GDM1 (cell line): ENCODE measurements at regions not wholly inside any gene's neighbourhood (a gene's known extent, or its start where the extent isn't known, plus 50 kb on each side); places are given as distances from the start of the nearest gene placed in this dataset.

Source experiments
- DNase-seq: peaks from one replicate; lab custom pipeline; 2025; lab: John Stamatoyannopoulos, UW

DNA sequence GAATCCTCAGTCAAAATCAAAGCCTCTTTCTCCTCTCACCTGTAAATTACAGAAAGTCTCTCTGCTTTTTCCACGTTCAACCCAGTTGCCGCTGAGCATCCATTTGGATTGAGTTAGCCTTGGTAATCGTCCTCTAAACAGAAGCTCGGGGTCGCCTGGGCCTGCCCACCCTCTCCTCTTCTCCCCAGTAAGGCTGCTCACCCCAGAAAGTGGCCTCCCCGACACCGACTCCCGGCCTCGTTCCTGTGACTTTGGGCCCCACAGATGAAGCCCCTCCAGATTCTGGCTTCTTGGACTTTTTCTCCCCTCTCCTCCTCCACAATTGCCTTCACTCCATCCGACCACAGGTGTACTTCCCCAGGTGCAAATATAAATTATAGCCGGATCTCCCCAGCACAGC lies 1500.0 kb downstream of the BRD1 start:
- DNase-seq: no peak

DNA sequence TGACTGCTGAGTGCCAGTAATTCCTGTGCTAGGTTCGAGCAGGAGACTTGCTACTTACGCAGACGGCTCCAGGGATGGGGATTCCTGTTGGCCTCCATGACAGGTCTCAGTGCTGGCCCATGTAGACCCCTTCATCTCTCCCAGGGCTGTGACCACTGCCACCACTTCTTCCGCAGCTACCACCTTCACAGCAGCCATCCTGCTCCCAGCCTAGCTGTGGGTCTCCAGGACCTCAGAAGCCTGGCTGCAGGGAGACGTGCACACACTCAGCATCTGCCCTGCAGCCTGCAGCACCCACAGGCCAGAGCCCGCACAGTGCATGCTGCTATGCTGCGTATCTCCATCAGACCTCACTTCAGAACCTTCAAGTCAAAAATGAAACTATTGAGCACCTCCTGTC lies 1503.9 kb downstream of the BRD1 start:
- no peak for DNase-seq

DNA sequence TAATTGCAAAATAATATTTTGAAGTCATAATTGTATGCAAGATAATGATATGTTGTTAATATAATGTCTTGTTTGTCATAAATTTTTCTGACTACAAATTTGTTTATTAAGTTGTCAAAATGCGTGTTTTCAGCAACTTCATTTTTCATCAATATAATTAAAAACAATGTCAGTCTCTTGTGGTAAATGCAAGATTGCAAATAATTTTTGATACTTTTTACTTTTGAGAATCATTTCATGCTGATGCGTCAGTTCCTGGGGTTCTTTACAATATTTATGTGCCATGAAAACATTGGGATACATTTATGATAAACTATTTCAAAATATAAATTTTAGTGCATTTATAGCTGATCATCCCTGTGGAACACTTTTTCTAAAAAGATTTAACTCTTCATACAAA lies 1504.8 kb downstream of the BRD1 start:
- no peak for DNase-seq

DNA sequence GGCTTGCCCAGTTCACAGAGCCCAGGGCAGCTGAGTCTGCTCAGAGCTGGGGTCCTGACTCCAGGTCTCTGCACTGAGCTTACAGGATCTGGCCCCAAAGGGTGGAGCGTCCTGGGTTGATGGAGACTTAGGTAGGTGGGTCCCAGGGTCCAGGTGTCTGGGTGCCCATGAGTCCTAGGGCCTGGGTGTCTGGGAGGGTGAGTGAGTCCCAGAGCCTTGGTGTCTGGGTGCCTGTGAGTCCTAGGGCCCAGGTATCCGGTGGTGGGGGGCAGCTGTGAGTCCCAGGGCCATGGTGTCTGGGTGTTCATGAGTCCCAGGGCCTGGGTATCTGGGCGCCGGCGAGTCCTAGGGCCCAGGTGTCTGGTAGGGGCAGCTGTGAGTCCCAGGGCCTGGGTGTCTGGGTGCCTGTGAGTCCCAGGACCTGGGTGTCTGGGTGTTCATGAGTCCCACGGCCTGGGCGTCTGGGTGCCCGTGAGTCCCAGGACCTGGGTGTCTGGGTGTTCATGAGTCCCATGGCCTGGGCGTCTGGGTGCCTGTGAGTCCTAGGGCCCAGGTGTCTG lies 1505.6 kb downstream of the BRD1 start:
- DNase-seq: no peak

DNA sequence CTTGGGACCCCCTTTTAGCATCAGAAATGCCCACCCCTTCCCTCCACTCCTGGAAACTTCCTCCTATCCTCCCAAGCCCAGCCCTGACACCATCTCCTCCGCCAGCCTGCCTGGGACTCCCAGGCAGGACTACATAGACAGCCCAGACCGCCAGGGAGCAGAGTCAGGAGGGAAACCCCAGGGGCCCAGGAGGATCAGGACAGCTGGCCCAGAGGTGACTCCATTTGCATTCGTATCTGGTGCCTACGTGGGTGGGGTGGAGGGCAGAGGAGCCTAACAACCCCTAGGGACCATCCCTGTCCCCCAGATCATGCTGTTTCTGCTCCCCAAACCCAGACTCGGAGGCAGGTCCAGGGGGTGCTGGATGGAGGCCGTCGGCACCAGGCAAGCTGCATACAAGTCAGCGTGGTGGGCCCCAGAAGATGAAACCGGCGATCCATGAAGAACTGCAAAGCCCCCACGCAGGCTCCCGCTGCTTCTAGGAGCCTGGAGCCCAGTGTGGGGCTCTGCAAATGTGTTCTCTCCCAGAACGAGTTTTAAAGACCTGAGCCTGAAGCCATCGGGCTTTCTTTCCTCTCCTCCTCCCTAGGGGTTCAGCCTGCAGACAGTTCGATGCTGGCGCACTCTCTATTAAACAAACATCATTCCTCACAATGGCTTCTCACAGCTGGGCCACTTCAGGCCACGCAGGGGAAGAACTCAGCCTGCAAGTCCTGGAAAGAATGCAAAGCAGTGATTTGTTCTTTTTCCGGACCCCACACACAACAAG lies 1506.8 kb downstream of the BRD1 start:
- DNase-seq: no peak

DNA sequence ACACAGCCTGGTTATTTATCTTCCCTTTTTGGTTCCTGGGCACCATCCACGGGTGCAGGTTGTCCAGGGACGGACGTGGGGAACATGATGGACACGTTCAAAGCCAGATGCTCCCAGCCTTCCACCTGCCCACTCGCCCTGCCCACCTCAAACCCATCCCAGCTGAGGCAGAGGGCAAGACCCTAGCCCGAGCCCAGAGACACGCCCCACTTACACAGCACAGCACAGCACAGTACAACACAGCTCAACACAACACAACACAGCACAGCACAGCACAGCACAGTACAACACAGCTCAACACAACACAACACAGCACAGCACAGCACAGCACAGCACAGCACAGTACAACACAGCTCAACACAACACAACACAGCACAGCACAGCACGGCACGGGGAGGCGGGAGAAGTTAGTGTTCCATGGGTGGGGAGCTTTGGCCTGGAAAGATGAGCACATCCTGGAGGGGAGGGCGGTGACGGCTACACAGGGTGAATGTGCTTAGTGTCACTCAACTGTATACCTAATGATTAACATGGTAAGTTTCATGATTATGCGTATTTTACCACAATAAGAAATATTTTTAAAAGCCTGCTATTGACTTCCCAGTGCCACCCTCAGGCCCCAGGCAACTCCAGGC lies 1507.5 kb downstream of the BRD1 start:
- DNase-seq: no peak

DNA sequence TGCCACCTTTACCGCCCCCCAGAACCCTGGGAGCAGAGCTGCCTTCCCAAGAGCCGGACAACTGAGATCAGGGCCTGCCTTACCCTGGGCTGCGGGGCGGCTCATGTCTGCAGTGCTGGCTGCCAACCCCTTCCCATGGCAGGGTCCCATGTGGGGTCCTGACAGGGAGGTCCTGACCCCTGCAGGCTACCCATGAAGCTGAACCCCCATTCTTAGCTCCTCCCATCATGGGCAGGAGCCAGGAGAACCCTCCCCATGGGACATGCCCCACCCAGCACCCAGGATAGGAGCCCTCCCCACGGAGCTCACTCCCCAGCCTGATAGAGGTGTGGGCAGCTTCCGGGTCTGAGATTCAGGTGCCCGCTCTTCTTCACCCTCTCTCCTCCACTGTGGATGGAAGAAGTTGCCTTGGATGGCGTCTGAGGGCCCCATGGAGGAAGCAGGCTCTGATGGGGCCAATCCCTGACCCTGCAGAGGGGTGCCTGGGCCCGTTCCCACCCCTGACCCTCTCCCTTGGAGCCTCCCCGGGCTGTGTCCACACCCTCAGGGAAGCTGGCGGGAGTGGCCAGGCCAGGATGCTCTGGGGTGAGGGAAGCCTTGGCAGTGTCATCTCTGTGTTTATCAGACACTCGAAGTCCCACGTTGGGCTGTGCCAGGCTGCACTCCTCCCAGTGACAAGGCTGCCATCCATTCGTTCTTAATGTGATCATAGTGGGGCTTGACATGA lies 1508.2 kb downstream of the BRD1 start:
- no peak for DNase-seq

DNA sequence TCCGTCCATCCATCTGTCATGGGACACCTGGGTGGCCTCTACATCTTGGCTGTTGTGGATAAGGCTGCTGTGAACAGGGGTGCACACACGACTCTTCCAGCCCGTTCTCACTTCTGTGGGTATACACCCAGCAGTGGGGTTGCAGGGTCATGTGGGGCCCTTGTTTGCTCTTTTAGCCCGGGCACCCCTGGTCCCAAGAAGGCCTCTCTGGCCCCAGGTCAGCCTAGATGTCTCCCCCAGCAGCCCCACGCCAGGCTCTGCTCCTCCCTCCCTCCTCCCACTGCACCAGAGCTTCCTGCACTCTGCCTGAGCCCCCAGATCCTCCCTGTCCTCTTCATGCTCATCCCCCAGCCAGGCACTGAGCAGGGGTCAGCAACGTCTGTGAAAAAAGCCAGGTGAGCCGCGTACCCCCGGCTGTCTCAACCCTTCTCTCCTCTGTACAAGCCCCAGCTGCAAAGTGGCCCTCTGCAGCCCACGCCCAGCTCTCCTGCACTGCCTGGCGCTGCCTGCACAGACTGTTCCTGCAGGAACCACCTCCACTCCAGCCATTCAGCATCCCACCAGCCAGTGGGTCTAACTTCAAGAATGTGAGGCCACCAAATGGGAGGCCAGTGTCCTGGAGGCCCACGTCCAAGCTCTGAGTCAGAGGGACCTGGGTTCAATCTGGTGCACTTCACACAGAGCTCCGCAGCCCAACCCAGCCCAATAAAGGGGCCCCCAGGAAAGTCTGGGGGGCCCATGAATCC lies 1508.9 kb downstream of the BRD1 start:
- DNase-seq: no peak

DNA sequence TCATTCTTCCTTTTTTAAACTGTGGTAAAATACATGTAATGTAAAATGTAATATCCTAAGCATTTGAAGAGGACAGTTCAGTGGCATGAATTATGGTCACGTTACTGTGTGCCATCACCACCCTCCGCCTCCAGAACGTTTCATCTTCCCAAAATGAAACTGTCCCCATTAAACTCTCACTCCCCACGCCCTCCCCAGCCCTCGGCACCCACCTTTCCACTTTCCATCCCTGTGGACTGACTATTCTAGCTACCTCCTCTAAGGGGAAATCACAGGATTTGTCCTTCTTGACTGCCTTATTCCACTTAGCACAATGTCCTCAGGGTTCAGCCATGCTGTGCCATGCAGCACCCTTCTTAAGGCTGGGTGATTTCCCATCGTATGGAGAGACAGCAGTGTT lies 1509.5 kb downstream of the BRD1 start:
- no peak for DNase-seq

DNA sequence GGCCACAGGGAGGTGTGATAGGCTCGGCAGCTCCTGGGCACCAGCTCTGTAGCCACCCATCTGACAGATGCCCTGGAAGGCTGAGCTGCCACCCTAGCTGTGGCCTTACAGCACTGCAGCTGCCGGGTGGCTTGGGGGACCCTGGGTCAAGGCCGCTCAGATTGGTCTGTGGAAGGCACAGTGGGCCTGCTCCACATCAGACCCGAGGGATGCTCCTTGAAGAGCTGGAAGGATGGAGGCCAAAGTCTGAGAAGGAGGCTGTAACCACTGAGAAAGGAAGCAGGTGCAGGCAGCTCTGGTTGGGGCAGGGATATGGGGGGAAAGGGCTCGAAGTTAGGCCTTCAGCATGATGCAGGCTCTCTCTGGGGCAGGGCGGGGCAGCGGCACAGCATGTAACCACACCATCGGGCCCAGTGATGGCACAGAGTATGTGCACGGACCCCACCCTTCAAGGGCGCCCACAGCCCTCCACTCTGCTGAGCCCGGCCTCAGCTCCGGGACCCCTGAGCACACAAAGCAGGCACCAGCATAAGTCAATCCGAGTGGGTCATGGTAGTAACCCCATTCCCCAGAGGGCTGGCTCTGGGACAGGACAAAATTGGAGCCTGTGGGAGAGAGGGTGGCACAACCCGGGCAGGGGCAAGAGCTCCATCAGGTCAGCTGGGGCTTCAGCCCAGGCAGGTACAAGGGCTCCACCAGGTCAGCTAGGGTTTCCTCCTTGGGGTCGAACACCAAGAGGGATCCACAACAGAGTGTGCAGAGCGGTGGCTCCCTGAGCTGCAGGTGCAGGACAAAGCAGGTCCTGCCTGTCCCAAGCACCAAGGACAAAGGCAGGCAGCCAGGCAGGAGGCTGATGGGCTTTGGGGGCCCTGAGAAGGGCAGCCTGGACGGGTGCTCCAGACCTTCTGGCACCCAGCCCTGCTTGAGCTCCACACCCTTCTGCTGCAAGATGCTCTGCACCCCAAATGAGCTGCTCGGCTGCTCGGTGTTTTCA lies 1511.1 kb downstream of the BRD1 start:
- DNase-seq: no peak

DNA sequence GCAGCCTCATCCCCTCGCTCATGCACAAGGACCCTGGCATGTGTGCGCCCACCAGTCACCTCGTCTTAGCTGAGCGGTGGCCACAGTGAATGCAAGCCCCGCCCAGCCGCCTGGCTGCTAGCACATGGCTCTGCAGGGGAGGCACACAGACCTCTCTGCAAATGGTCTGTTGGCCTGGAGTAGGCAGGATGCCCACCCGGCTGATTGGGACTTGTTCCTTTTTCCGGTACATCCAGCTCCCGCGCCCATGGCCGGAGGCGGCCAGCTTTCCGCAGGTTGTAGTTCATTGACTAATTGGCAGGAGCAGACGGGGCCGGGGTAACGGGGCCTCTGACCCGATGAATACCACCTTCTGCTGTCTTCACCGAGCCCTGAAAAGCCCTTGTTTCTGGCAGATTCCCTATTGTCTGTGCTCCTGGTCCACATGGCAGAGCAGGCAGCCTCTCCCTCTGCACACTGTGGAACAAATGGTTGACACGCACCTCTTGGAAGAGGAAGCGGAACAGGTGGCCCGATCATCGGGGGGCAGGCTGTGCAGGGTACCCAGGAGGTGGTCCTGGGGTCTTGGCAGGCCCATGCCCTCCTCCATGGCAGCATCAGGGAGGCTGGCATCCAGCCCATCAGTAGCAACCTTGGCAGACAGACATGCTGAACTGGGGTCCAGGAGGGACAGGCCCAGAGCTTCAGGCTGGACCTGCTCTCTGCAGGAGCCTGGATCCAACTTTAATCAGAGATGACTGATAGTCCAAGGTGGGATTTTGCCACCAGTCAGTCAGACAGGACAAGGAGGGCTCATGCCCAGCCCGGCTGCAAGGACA lies 1512.0 kb downstream of the BRD1 start:
- no peak for DNase-seq

DNA sequence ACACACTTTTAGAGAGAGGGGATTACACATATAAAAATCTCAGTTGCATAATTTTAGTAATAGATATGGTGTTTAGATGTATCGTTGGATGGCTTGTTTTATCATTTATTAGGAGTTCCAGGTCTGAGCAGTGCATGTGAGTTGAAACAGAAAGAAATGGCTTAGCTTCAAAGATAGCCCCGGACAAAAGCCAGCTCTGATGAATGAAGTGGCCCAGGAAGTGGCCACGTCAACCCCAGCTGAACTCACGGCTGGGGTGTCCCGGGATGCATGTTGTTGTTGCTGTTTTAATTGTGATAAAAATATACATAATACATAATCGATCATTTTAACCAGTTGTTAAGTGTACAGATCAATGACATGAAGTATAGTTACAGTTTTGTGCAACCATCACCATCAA lies 1513.6 kb downstream of the BRD1 start:
- DNase-seq: no peak

DNA sequence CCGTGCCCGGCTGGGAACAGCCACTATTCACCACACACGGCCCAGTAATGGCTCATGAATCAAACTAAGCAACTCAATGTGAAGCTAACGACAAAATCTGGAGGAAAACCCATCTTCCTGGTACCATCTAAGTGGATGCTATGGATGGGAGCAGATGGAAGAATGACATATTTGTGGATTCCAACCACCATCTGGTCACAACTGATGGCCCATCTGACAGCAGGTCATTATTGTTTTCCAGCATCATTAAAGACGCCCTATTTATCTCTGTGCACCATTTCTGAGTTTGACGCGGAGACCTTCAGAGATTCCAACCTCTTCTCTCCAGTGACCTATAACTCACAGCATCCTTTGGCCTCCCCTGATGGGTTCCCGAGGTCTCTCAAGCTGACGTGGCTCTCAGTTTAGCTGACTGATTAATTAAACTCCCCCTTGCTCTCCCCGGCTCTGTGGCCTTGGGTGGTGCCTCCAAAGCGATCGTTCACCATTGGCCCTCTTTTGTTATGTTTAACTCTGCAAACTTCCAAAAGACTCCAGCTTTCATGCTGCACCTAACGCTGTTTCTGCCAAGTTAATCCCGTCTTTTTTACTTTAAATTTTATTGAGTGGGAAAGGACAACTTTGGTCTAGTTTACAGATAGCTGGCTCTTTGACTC lies 1514.4 kb downstream of the BRD1 start:
- DNase-seq: no peak

DNA sequence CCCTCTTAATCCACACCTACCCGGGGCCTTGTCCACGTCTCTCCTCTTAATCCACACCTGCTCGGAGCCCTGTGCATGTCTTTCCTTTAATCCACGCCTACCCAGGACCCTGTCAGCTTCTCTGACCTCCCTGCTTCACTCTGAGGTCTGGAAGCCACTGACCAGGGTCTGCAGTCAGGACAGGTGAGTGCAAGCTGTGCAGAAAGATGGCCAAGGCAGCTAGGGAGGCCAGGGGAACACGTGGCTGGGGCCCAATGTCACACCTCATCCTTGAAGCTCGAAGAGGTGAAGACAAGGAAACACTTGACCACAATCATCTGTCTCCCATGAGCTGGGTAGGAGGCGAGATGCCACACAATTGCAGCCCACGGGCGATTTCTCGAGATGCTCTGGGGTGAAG lies 1516.9 kb downstream of the BRD1 start:
- DNase-seq: no peak

DNA sequence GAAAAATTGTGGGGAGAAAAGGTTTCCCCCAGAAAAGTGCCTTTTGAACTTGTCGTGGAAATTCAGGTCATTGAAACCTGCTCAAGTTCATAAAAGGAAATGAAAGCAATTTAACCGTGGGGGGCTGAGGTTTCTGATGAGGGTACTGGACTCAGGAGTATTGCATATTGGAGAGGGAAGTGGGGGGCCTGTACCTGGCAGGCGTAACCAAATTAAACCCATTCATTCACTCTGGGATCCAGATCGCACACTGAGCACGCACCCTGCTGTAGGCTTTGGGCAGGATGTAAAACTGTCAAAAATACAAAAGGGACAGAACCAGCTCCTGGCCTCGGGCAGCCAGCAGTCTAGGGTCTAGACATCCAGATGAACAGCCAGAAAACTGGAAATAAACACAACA lies 1517.4 kb downstream of the BRD1 start:
- no peak for DNase-seq

DNA sequence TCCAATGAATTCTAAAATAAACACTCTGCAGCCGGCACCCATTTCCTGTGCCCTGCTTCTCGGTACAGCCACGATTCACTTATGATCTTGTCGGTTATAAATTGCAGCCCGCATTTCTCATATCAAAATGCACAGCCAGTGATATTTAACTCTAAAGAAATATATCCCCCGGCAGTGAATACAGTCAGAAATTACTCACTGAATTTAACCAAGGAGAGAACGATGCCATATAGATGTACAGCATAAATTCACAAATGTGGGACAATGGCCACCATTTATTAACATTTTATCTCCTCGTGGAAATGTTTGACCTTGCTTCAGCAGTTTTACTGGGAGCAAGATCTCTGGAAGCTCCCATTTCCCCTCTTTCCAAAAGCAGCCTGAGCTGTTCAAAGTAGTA lies 1517.8 kb downstream of the BRD1 start:
- DNase-seq: no peak

DNA sequence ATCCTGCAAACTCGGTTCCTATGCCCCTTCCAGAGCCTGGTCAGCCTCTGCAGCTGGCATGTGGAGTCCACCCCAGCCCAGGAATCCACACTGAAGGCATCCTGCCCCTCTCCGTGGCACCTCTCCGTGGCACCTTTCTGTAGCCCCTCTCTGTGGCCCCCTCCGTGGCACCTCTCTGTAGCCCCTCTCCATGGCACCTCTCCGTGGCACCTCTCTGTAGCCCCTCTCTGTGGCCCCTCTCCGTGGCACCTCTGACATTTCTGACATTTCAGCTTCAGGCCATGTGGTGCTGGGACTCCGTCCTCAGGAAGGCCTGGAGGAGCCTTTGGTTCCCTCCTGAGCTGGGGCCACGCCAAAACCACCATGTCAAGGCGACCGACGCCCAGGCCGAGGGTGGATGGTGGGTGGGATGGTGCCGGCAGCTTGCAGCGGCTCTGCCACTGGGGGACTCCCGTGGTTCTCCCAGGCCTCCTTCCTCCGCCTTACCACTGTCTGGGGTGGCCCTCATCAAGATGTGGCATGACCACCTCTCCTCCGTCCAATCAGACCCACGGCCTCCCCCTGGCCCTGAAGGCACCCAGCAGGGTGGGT lies 1518.5 kb downstream of the BRD1 start:
- DNase-seq: no peak

DNA sequence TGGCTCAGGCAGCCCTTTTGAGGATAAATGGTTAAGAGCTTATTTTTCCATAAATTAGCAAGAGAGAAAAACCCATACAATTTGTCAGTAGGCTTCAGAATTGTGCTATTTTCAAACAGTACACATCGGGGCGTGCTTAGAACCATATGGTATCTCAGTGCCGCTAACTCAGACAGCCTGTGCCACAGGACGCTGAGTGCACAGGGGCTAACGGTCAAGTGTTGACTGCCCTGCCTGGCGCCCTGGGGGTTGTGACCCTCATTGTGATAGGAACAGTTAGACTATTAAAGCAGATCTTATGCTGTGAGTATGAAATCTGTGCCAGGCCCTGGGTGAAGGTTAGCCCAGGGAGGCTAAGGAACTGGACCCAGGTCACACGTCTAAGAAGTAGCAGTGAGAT lies 1519.7 kb downstream of the BRD1 start:
- DNase-seq: no peak
